ENCODE measurements at regions not wholly inside any gene's neighbourhood (a gene's known extent, or its start where the extent isn't known, plus 50 kb on each side); places are given as distances from the start of the nearest gene placed in this dataset.

- TF ChIP-seq CTCF (IDR thresholded peaks at IDR 0.05; ENCODE audit: low read depth, low read length, poor library complexity, severe bottlenecking), result no peak
- TF ChIP-seq EZH2phosphoT487 (IDR thresholded peaks at IDR 0.05; ENCODE audit: borderline replicate concordance, low read length), result no peak
Observed at GRCh38 chr2:12964904-12965539, 248.3 kb downstream of the TRIB2 start.

All from DOHH2 (cell line).